Endothelial cell of umbilical vein (primary cell): ENCODE measurements at regions not wholly inside any gene's neighbourhood (a gene's known extent, or its start where the extent isn't known, plus 50 kb on each side); places are given as distances from the start of the nearest gene placed in this dataset.

Source experiments
- BruUV-seq: library from RNA; stranded (reverse); fragments of 400-500 nt; replicated peaks from 2 replicates; lab custom pipeline; 2021; lab: Mats Ljungman, UMichigan
- CTCF ChIA-PET: fragments of 300-600, 350-600 bp; sonication (Branson Sonifier 250); formaldehyde crosslinking; loops from one replicate; lab custom pipeline; 2021; ENCODE audit warnings: antibody characterized with exemption, inconsistent platforms; lab: Charles Lee
- POLR2A ChIA-PET: fragments of 300-600, 350-600 bp; sonication (Branson Sonifier 250); formaldehyde crosslinking; loops from one replicate; lab custom pipeline; 2021; ENCODE audit warnings: antibody characterized with exemption, inconsistent platforms; lab: Charles Lee
- DNase-seq: peaks from one replicate; pipeline ENCODE4 v3.0.0-alpha.2; 2011; ENCODE audit warnings: low read depth, low spot score
- FAIRE-seq: peaks from 2 replicates; lab custom pipeline; 2011; peaks lifted over from hg19 to GRCh38; lab: Jason Lieb, UNC
- H2AFZ ChIP-seq: 2 replicates; pipeline ENCODE4 v1.6.0; 2012; ENCODE audit warnings: low read depth, low read length, control low read depth, inconsistent platforms
- H3K27ac ChIP-seq: 2 replicates; pipeline ENCODE4 v1.5.1; 2011; ENCODE audit warnings: low read depth, mild to moderate bottlenecking, control low read depth, low read length, moderate library complexity; ENCODE audit not compliant: insufficient read depth
- H3K27me3 ChIP-seq, 2 experiments: 2 replicates each; pipeline versions ENCODE4 v1.6.0 to v1.6.1; 2011; ENCODE audit warnings: low read length in 2 of 2, mixed read lengths in 1 of 2; ENCODE audit not compliant: control insufficient read depth in 2 of 2, insufficient read depth in 2 of 2
- H3K36me3 ChIP-seq, 2 experiments: 2 replicates in 1 of 2; 3 replicates in 1 of 2; pipeline ENCODE4 v1.5.1; 2011; ENCODE audit warnings: low read length in 2 of 2, mild to moderate bottlenecking in 1 of 2, moderate library complexity in 1 of 2; ENCODE audit not compliant: control insufficient read depth in 2 of 2, insufficient read depth in 2 of 2; ENCODE audit errors: extremely low read depth in 1 of 2
- H3K4me1 ChIP-seq: 3 replicates; pipeline ENCODE4 v1.5.1; 2011; ENCODE audit warnings: mild to moderate bottlenecking, low read length; ENCODE audit not compliant: control insufficient read depth, insufficient read depth; ENCODE audit errors: extremely low read depth
- H3K4me2 ChIP-seq: 2 replicates; pipeline ENCODE4 v1.6.1; 2011; ENCODE audit warnings: low read length, control low read depth, mixed read lengths; ENCODE audit not compliant: insufficient read depth
- H3K4me3 ChIP-seq, 3 experiments: fragments of 200-600 bp in 1 of 3; sonication (generic), shearing (Covaris generic) in 1 of 3; replicated peaks in 1 of 3; 2 replicates each; pipeline ENCODE4 v1.5.1; 2011 to 2016; ENCODE audit warnings: control low read depth in 3 of 3, low read length in 3 of 3, mild to moderate bottlenecking in 2 of 3, inconsistent platforms in 1 of 3, low read depth in 1 of 3, moderate library complexity in 1 of 3; ENCODE audit not compliant: insufficient read depth in 1 of 3
- H3K79me2 ChIP-seq: 2 replicates; pipeline ENCODE4 v1.6.0; 2012; ENCODE audit warnings: low read length, inconsistent platforms; ENCODE audit not compliant: control insufficient read depth, insufficient read depth
- H3K9ac ChIP-seq: replicated peaks from 2 replicates; pipeline ENCODE3; 2011; ENCODE audit warnings: low read length, control low read depth; ENCODE audit not compliant: insufficient read depth; ENCODE audit errors: extremely low read depth
- H3K9me1 ChIP-seq: replicated peaks from 3 replicates; pipeline ENCODE4 v1.6.0; 2011; ENCODE audit warnings: mild to moderate bottlenecking, low read length; ENCODE audit not compliant: control insufficient read depth, insufficient read depth; ENCODE audit errors: extremely low read depth
- H3K9me3 ChIP-seq: replicated peaks from 2 replicates; pipeline ENCODE4 v1.5.1; 2012; ENCODE audit warnings: low read length, inconsistent platforms; ENCODE audit not compliant: control insufficient read depth, insufficient read depth
- H4K20me1 ChIP-seq: replicated peaks from 2 replicates; pipeline ENCODE3; 2011; ENCODE audit warnings: mild to moderate bottlenecking, low read length; ENCODE audit not compliant: control insufficient read depth, insufficient read depth; ENCODE audit errors: extremely low read depth
- EZH2 ChIP-seq: IDR thresholded peaks from 2 replicates; pipeline ENCODE4 v1.6.1; 2012; ENCODE audit warnings: borderline replicate concordance, low read depth, mild to moderate bottlenecking, moderate library complexity, low read length, inconsistent platforms; ENCODE audit not compliant: severe bottlenecking
- FOS ChIP-seq: IDR thresholded peaks from 2 replicates; pipeline ENCODE4 v1.6.1; 2011; ENCODE audit warnings: mild to moderate bottlenecking, low read length, moderate library complexity, borderline replicate concordance; ENCODE audit not compliant: insufficient read depth
- GATA2 ChIP-seq: IDR thresholded peaks from 2 replicates; pipeline ENCODE4 v1.7.0; 2011; ENCODE audit warnings: low read depth, mild to moderate bottlenecking, moderate library complexity, mixed read lengths, low read length; ENCODE audit not compliant: insufficient read length, insufficient read depth
- JUN ChIP-seq: IDR thresholded peaks from 2 replicates; pipeline ENCODE4 v1.6.1; 2011; ENCODE audit warnings: borderline replicate concordance, low read depth; ENCODE audit not compliant: insufficient read length, insufficient read depth
- MYC ChIP-seq: IDR thresholded peaks from one replicate; pipeline ENCODE4 v1.6.1; 2011; ENCODE audit warnings: mild to moderate bottlenecking, low read depth, low read length
- POLR2A ChIP-seq: IDR thresholded peaks from 2 replicates; pipeline ENCODE4 v1.6.1; 2012; ENCODE audit warnings: low read depth, mild to moderate bottlenecking, control low read depth, low read length
- POLR2AphosphoS5 ChIP-seq: IDR thresholded peaks from 2 replicates; pipeline ENCODE4 v1.6.1; 2012; ENCODE audit warnings: low read depth, mild to moderate bottlenecking, control low read depth, low read length, moderate library complexity; ENCODE audit not compliant: insufficient read depth
- dilution Hi-C: fragments of 300-500 bp; cut with MboI; formaldehyde crosslinking; loops from one replicate; pipeline ENCODE4 v1.15.0; 2019; ENCODE audit warnings: low sequenced_read_pairs; ENCODE audit not compliant: extremely low pct_ligation_motif_present
- intact Hi-C: fragments of 100-400 bp; cut with micrococcal nuclease; formaldehyde crosslinking; loops from one replicate; pipeline ENCODE4 v1.10.0; 2022
- TF ChIP-seq, protein P1 (sequence below), 2 donors: IDR thresholded peaks; 1 replicate in 1 of 2; 2 replicates in 1 of 2; pipeline ENCODE4 v1.5.1; 2011; ENCODE audit warnings: low read length in 2 of 2, mild to moderate bottlenecking in 2 of 2, moderate library complexity in 2 of 2, control low read depth in 1 of 2, inconsistent platforms in 1 of 2, low read depth in 1 of 2; ENCODE audit not compliant: insufficient read depth in 1 of 2; ENCODE audit errors: extremely low read depth in 1 of 2
- TF ChIP-seq, protein P2 (sequence below): IDR thresholded peaks from 2 replicates; pipeline ENCODE4 v1.6.1; 2011; ENCODE audit not compliant: insufficient read depth, insufficient read length

DNA sequence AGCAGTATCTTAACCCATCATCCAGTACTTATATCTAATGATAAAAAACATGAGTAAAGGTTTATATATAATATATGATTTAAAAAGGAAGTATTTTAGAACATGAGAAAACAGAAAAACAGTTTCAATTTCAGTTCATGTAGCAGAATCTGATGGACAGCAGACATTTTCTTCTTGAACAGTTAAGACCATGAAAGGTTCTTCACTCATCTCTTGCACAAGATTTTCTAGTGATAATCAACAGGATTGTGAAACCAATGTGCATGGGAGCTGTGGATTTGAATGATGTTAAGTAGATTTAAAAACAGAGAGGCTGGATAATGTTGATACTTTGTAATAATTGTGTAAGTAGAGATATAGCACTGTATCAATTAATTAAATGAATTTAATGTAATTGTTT, 1297.6 kb downstream of the BRINP3 start:
- CTCF ChIA-PET = no interaction called here
- FAIRE-seq (no peak), DNase-seq (no peak)
- no peak for TF ChIP-seq EZH2
- TF ChIP-seq GATA2 = no peak
- TF ChIP-seq JUN = no peak
- TF ChIP-seq FOS = no peak
- no peak for TF ChIP-seq POLR2A
- TF ChIP-seq, protein P1, sequence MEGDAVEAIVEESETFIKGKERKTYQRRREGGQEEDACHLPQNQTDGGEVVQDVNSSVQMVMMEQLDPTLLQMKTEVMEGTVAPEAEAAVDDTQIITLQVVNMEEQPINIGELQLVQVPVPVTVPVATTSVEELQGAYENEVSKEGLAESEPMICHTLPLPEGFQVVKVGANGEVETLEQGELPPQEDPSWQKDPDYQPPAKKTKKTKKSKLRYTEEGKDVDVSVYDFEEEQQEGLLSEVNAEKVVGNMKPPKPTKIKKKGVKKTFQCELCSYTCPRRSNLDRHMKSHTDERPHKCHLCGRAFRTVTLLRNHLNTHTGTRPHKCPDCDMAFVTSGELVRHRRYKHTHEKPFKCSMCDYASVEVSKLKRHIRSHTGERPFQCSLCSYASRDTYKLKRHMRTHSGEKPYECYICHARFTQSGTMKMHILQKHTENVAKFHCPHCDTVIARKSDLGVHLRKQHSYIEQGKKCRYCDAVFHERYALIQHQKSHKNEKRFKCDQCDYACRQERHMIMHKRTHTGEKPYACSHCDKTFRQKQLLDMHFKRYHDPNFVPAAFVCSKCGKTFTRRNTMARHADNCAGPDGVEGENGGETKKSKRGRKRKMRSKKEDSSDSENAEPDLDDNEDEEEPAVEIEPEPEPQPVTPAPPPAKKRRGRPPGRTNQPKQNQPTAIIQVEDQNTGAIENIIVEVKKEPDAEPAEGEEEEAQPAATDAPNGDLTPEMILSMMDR (IDR thresholded peaks at IDR 0.05; ENCODE audit: extremely low read depth in 1 of 2, insufficient read depth in 1 of 2, low read depth in 1 of 2, low read length in 2 of 2) = no peak
- no peak for TF ChIP-seq POLR2AphosphoS5
- no peak for TF ChIP-seq MYC
- TF ChIP-seq, protein P2, sequence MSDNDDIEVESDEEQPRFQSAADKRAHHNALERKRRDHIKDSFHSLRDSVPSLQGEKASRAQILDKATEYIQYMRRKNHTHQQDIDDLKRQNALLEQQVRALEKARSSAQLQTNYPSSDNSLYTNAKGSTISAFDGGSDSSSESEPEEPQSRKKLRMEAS = no peak
- no peaks in the 10 kb centered on the region for H4K20me1 ChIP-seq
- no peak overlapping the region for H3K4me2 ChIP-seq
- H2AFZ ChIP-seq = no peak overlapping the region
- no peaks in the 10 kb centered on the region for H3K9me3 ChIP-seq
- intact Hi-C loops (no loop called here), dilution Hi-C loops (no loop called here)
- no peak overlapping the region for H3K9ac ChIP-seq
- no peak overlapping the region for H3K4me3 ChIP-seq
- no peaks in the 10 kb centered on the region for H3K79me2 ChIP-seq
- no peaks in the 10 kb centered on the region for H3K27me3 ChIP-seq
- no peaks in the 10 kb centered on the region for H3K9me1 ChIP-seq
- H3K36me3 ChIP-seq = no peaks in the 10 kb centered on the region
- H3K4me1 ChIP-seq = no peaks in the 10 kb centered on the region
- BruUV-seq = no TSS peak
- H3K27ac ChIP-seq = no peak overlapping the region
- POLR2A ChIA-PET = no interaction called here
